HepG2 (cell line): ENCODE measurements at regions not wholly inside any gene's neighbourhood (a gene's known extent, or its start where the extent isn't known, plus 50 kb on each side); places are given as distances from the start of the nearest gene placed in this dataset.

Source experiments
- ATAC-seq: fragments of 200-7000 bp; cut with Tn5 transposase; 3 replicates; pipeline ENCODE4 v1.9.1; 2020; ENCODE audit warnings: mild to moderate bottlenecking, moderate library complexity
- BruUV-seq: library from RNA; stranded (reverse); fragments of 400-500 nt; replicated peaks from 2 replicates; lab custom pipeline; 2021; lab: Mats Ljungman, UMichigan
- CTCF ChIA-PET: fragments of 300-600 bp; formaldehyde crosslinking; extraction: SDS; loops from one replicate; lab custom pipeline; 2021; ENCODE audit warnings: low total read pairs, inconsistent platforms, low intra/inter-chr PET ratio; lab: Yijun Ruan, JAX
- POLR2A ChIA-PET: fragments of 350-600 bp; sonication (Branson Sonifier 250); formaldehyde crosslinking; loops from one replicate; lab custom pipeline; 2020; ENCODE audit warnings: antibody characterized with exemption, inconsistent platforms; lab: Yijun Ruan, JAX
- DNase-seq: peaks from one replicate; pipeline ENCODE4 v3.0.0-alpha.2; 2015; ENCODE audit warnings: low spot score
- FAIRE-seq: peaks from 3 replicates; lab custom pipeline; 2011; peaks lifted over from hg19 to GRCh38; lab: Jason Lieb, UNC
- H2AFZ ChIP-seq: one replicate; pipeline ENCODE4 v1.6.1; 2011; ENCODE audit warnings: low read length, inconsistent platforms
- H3K27ac ChIP-seq: fragments of 300-600 bp; 3 replicates; pipeline ENCODE4 v1.8.0; 2011; ENCODE audit warnings: mixed run types, mild to moderate bottlenecking, mixed read lengths, low read length, inconsistent platforms; ENCODE audit not compliant: insufficient read depth; ENCODE audit errors: extremely low read length
- H3K27me3 ChIP-seq, 2 experiments: fragments of 200-600 bp in 1 of 2; 2 replicates in 1 of 2; 3 replicates in 1 of 2; pipeline versions ENCODE4 v1.6.0 to v1.8.0; 2011; ENCODE audit warnings: low read length in 2 of 2, mild to moderate bottlenecking in 2 of 2, moderate library complexity in 2 of 2, inconsistent platforms in 1 of 2; ENCODE audit not compliant: insufficient read depth in 2 of 2, control insufficient read depth in 1 of 2
- H3K36me3 ChIP-seq, 2 experiments: fragments of 200-600 bp in 1 of 2; replicated peaks in 1 of 2; 2 replicates in 1 of 2; 3 replicates in 1 of 2; pipeline versions ENCODE4 v1.5.1 to v1.8.0; 2011; ENCODE audit warnings: low read length in 2 of 2, inconsistent platforms in 1 of 2; ENCODE audit not compliant: insufficient read depth in 2 of 2, control insufficient read depth in 1 of 2
- H3K4me1 ChIP-seq: 2 replicates; pipeline ENCODE4 v1.5.1; 2012; ENCODE audit warnings: low read length, inconsistent platforms; ENCODE audit not compliant: insufficient read depth
- H3K4me2 ChIP-seq: 2 replicates; pipeline ENCODE4 v1.6.0; 2011; ENCODE audit warnings: low read depth, low read length, inconsistent platforms
- H3K4me3 ChIP-seq, 3 experiments: fragments of 200-600 bp in 1 of 3; sonication (generic), shearing (Covaris generic) in 1 of 3; replicated peaks in 1 of 3; 2 replicates each; pipeline ENCODE4 v1.5.1; 2011 to 2016; ENCODE audit warnings: low read length in 3 of 3, inconsistent platforms in 2 of 3, low read depth in 2 of 3, mild to moderate bottlenecking in 2 of 3, control low read depth in 1 of 3, mixed read lengths in 1 of 3; ENCODE audit not compliant: insufficient read depth in 1 of 3
- H3K79me2 ChIP-seq: one replicate; pipeline ENCODE4 v1.6.1; 2011; ENCODE audit warnings: low read length, inconsistent platforms; ENCODE audit not compliant: insufficient read depth
- H3K9ac ChIP-seq: 2 replicates; pipeline ENCODE4 v1.6.0; 2011; ENCODE audit warnings: mild to moderate bottlenecking, low read depth, low read length, inconsistent platforms; ENCODE audit not compliant: insufficient read depth
- H3K9me3 ChIP-seq: 2 replicates; pipeline ENCODE4 v1.5.1; 2012; ENCODE audit warnings: mild to moderate bottlenecking, low read length
- H4K20me1 ChIP-seq: 2 replicates; pipeline ENCODE4 v1.6.0; 2011; ENCODE audit warnings: inconsistent platforms, mild to moderate bottlenecking, low read length, moderate library complexity; ENCODE audit not compliant: insufficient read depth
- ADNP ChIP-seq: sonication (generic); formaldehyde crosslinking; IDR thresholded peaks from 2 replicates; pipeline ENCODE4 v1.4.0; 2020; ENCODE audit warnings: missing genetic modification reagents
- KLF12 ChIP-seq: sonication (generic); formaldehyde crosslinking; IDR thresholded peaks from 2 replicates; pipeline ENCODE4 v1.4.0; 2020; ENCODE audit warnings: missing genetic modification reagents, borderline replicate concordance
- ZMYM3 ChIP-seq: sonication (generic); formaldehyde crosslinking; IDR thresholded peaks from 2 replicates; pipeline ENCODE4 v1.5.1; 2020; ENCODE audit warnings: mild to moderate bottlenecking, missing genetic modification reagents
- ZNF17 ChIP-seq: sonication (generic); formaldehyde crosslinking; IDR thresholded peaks from 2 replicates; pipeline ENCODE4 v1.5.0; 2020; ENCODE audit warnings: mild to moderate bottlenecking, missing genetic modification reagents
- ZNF407 ChIP-seq: sonication (generic); formaldehyde crosslinking; IDR thresholded peaks from one replicate; pipeline ENCODE4 v1.5.1; 2020; ENCODE audit warnings: mild to moderate bottlenecking, missing genetic modification reagents; ENCODE audit errors: not compliant biosample characterization
- ZSCAN5A ChIP-seq: sonication (generic); formaldehyde crosslinking; IDR thresholded peaks from 2 replicates; pipeline ENCODE4 v1.8.0; 2022; ENCODE audit warnings: mild to moderate bottlenecking, missing genetic modification reagents, borderline replicate concordance
- WGBS: methylation state at CpG from one replicate; pipeline ENCODE4 v1.1.6; 2017; ENCODE audit warnings: low lambda C conversion rate; 5-methylcytosine and 5-hydroxymethylcytosine counted together
- in situ Hi-C: cut with HindIII; loops from 2 replicates; pipeline ENCODE4 v1.10.0; 2017; ENCODE audit warnings: low pct_unique_long_range_greater_than_20kb; ENCODE audit not compliant: extremely low pct_ligation_motif_present
- intact Hi-C: fragments of 100-400 bp; cut with micrococcal nuclease; formaldehyde crosslinking; loops from one replicate; pipeline ENCODE4 v1.10.0; 2022; ENCODE audit not compliant: unreplicated experiment

DNA sequence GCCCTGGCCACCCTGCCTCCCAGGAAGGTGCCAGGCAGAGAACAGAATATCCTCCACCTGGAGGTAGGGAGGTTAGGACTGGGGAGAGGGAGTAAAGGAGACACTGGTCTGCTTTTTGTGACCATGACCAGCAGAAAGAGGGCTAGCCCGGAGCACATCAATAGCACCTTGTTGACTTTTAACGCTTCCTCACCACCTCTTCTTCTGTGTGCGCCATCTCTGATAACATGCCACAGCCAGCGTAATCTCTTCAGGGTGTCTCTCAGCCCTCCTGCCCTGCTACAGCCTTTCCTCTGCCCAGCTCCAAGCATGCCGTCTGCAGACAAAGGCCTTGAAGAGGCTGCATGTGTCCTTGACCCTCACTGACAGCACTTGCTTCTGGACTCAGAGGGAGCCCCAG lies 50.9 kb upstream of the GJA5 start:
- FAIRE-seq (no peak), DNase-seq (no peak)
- TF ChIP-seq ZSCAN5A (no peak), KLF12 (CRISPR knock-in tag) (no peak), ZMYM3 (CRISPR knock-in tag) (no peak), ZNF17 (no peak), ADNP (CRISPR knock-in tag) (no peak), ZNF407 (CRISPR knock-in tag) (no peak)
- TF ChIP-seq, all 625 proteins: peak for 0
- no peak for ATAC-seq
- no TSS peak for BruUV-seq
- intact Hi-C loops: loop anchor here (10.0 kb wide), 1 partner anchor 76 kb away; no protein-coding TSS in a partner anchor
- H3K4me2 ChIP-seq: no peak overlapping the region
- H3K36me3 ChIP-seq: no peaks in the 10 kb centered on the region
- no peak overlapping the region for H2AFZ ChIP-seq
- no peaks in the 10 kb centered on the region for H4K20me1 ChIP-seq
- no peaks in the 10 kb centered on the region for H3K9me3 ChIP-seq
- peaks cover 23% of the 10 kb centered on the region for H3K4me1 ChIP-seq
- ChIA-PET POLR2A (no interaction called here), CTCF (no interaction called here)
- WGBS: 73% methylated on average over 4 of the region's 5 CpGs
- no peaks in the 10 kb centered on the region for H3K79me2 ChIP-seq
- H3K9ac ChIP-seq: no peak overlapping the region
- H3K27ac ChIP-seq: no peak overlapping the region
- in situ Hi-C loops: no loop called here
- no peak overlapping the region for H3K4me3 ChIP-seq
- no peaks in the 10 kb centered on the region for H3K27me3 ChIP-seq
